ENCODE measurements at regions not wholly inside any gene's neighbourhood (a gene's known extent, or its start where the extent isn't known, plus 50 kb on each side); places are given as distances from the start of the nearest gene placed in this dataset.

DNA sequence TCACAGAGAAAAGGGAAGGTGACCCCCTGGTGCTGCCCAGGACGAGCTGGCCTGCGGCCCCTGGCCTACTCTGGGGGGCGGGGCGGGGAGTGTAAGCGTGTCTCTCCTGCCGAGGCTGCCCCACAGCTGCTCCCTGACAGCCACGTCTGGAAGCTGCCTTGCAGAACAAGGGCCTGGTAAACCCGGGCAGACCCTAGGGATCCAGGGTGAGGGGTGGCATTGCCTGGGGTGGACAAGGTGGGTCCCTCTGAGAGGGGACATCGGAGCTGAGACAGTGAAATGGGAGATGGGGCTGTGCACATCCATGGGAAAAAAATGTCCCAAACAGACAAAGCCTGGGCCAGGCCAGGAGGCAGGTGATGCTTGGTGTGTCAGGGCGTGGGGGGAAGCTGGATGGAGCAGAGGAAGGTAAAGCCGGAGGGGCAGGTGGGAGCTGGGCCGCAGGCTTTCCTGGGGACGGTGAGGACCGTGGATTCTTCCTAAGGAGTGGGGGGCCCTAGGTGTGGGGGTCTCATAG is 66.0 kb upstream of the HDAC4 start:
- no peak for ATAC-seq
- Histone ChIP-seq H3K9ac (ENCODE audit: control insufficient read depth, insufficient read depth, low read length) (no peak overlapping the region), H3K4me2 (ENCODE audit: control insufficient read depth, insufficient read depth) (no peak overlapping the region), H2AFZ (ENCODE audit: control insufficient read depth, low read depth, low read length) (no peak overlapping the region), H3K27me3 (replicated peaks in 1 of 2; ENCODE audit: control insufficient read depth in 2 of 2, insufficient read depth in 2 of 2, low read length in 1 of 2) (no peaks in the 10 kb centered on the region; a peak in 2 of 4 replicates), H3K27ac (ENCODE audit: control insufficient read depth, insufficient read depth) (no peak overlapping the region), H4K20me1 (ENCODE audit: control insufficient read depth, insufficient read depth) (no peaks in the 10 kb centered on the region), H3K9me3 (replicated peaks; ENCODE audit: control insufficient read depth, insufficient read depth, low read length) (no peaks in the 10 kb centered on the region), H3K36me3 (ENCODE audit: control insufficient read depth in 2 of 2, insufficient read depth in 2 of 2, low read length in 1 of 2) (no peaks in the 10 kb centered on the region), H3K79me2 (ENCODE audit: control insufficient read depth, insufficient read depth, low read length) (no peaks in the 10 kb centered on the region), H3K4me1 (ENCODE audit: control insufficient read depth, insufficient read depth, low read length) (no peaks in the 10 kb centered on the region), H3K4me3 (no peak overlapping the region)
- BruUV-seq (replicated peaks), result no TSS peak
- ChIA-PET POLR2A (no interaction called here), CTCF (no interaction called here), SMC1A (ENCODE audit: uncharacterized antibody, unreplicated experiment) (no interaction called here), RAD21 (ENCODE audit: unreplicated experiment) (no interaction called here)
- WGBS (ENCODE audit: insufficient coverage, insufficient replicate concordance, low lambda C conversion rate, missing lambda C conversion rate), result 38% methylated on average over 14 of the region's 14 CpGs
- FAIRE-seq, result no peak
- no peak for DNase-seq (ENCODE audit: low read depth, low spot score)
- in situ Hi-C loops (cut with MboI), result no loop called here
- intact Hi-C loops (cut with micrococcal nuclease; ENCODE audit: unreplicated experiment), result no loop called here
- no peak for TF ChIP-seq SIN3A (IDR thresholded peaks at IDR 0.05; ENCODE audit: low read depth, low read length)
- TF ChIP-seq, protein P1, sequence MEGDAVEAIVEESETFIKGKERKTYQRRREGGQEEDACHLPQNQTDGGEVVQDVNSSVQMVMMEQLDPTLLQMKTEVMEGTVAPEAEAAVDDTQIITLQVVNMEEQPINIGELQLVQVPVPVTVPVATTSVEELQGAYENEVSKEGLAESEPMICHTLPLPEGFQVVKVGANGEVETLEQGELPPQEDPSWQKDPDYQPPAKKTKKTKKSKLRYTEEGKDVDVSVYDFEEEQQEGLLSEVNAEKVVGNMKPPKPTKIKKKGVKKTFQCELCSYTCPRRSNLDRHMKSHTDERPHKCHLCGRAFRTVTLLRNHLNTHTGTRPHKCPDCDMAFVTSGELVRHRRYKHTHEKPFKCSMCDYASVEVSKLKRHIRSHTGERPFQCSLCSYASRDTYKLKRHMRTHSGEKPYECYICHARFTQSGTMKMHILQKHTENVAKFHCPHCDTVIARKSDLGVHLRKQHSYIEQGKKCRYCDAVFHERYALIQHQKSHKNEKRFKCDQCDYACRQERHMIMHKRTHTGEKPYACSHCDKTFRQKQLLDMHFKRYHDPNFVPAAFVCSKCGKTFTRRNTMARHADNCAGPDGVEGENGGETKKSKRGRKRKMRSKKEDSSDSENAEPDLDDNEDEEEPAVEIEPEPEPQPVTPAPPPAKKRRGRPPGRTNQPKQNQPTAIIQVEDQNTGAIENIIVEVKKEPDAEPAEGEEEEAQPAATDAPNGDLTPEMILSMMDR (IDR thresholded peaks at IDR 0.05 in 2 of 3, conservative IDR thresholded peaks at IDR 0.05 in 1 of 3; ENCODE audit: control insufficient read depth in 2 of 3, extremely low read depth in 1 of 3, insufficient read depth in 1 of 3, low read depth in 3 of 3, low read length in 3 of 3), result no peak
- no peak for TF ChIP-seq ATF7 (IDR thresholded peaks at IDR 0.05; ENCODE audit: low read depth)
- TF ChIP-seq, protein P2, sequence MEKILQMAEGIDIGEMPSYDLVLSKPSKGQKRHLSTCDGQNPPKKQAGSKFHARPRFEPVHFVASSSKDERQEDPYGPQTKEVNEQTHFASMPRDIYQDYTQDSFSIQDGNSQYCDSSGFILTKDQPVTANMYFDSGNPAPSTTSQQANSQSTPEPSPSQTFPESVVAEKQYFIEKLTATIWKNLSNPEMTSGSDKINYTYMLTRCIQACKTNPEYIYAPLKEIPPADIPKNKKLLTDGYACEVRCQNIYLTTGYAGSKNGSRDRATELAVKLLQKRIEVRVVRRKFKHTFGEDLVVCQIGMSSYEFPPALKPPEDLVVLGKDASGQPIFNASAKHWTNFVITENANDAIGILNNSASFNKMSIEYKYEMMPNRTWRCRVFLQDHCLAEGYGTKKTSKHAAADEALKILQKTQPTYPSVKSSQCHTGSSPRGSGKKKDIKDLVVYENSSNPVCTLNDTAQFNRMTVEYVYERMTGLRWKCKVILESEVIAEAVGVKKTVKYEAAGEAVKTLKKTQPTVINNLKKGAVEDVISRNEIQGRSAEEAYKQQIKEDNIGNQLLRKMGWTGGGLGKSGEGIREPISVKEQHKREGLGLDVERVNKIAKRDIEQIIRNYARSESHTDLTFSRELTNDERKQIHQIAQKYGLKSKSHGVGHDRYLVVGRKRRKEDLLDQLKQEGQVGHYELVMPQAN (conservative IDR thresholded peaks at IDR 0.05), result no peak
- TF ChIP-seq ZNF207 (IDR thresholded peaks at IDR 0.05; ENCODE audit: borderline replicate concordance), result no peak
- TF ChIP-seq, protein P3, sequence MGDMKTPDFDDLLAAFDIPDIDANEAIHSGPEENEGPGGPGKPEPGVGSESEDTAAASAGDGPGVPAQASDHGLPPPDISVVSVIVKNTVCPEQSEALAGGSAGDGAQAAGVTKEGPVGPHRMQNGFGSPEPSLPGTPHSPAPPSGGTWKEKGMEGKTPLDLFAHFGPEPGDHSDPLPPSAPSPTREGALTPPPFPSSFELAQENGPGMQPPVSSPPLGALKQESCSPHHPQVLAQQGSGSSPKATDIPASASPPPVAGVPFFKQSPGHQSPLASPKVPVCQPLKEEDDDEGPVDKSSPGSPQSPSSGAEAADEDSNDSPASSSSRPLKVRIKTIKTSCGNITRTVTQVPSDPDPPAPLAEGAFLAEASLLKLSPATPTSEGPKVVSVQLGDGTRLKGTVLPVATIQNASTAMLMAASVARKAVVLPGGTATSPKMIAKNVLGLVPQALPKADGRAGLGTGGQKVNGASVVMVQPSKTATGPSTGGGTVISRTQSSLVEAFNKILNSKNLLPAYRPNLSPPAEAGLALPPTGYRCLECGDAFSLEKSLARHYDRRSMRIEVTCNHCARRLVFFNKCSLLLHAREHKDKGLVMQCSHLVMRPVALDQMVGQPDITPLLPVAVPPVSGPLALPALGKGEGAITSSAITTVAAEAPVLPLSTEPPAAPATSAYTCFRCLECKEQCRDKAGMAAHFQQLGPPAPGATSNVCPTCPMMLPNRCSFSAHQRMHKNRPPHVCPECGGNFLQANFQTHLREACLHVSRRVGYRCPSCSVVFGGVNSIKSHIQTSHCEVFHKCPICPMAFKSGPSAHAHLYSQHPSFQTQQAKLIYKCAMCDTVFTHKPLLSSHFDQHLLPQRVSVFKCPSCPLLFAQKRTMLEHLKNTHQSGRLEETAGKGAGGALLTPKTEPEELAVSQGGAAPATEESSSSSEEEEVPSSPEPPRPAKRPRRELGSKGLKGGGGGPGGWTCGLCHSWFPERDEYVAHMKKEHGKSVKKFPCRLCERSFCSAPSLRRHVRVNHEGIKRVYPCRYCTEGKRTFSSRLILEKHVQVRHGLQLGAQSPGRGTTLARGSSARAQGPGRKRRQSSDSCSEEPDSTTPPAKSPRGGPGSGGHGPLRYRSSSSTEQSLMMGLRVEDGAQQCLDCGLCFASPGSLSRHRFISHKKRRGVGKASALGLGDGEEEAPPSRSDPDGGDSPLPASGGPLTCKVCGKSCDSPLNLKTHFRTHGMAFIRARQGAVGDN (IDR thresholded peaks at IDR 0.05), result no peak
- no peak for TF ChIP-seq SMARCA5 (IDR thresholded peaks at IDR 0.05)
- no peak for TF ChIP-seq RCOR1 (conservative IDR thresholded peaks at IDR 0.05; ENCODE audit: low read depth, low read length)
- TF ChIP-seq PAX8 (IDR thresholded peaks at IDR 0.05), result no peak
- TF ChIP-seq SREBF2 (IDR thresholded peaks at IDR 0.05; ENCODE audit: low read length), result no peak
- TF ChIP-seq RUNX3 (IDR thresholded peaks at IDR 0.05; ENCODE audit: low read length), result no peak
- no peak for TF ChIP-seq EED (IDR thresholded peaks at IDR 0.05; ENCODE audit: low read depth)
- no peak for TF ChIP-seq ZNF274 (IDR thresholded peaks at IDR 0.05; ENCODE audit: insufficient read depth, insufficient read length)
- TF ChIP-seq ZZZ3 (IDR thresholded peaks at IDR 0.05; ENCODE audit: control insufficient read depth, insufficient read length, low read depth), result no peak
- TF ChIP-seq MTA2 (IDR thresholded peaks at IDR 0.05; ENCODE audit: low read depth), result no peak

All from GM12878 (cell line).